HepG2 (cell line): ENCODE measurements at regions not wholly inside any gene's neighbourhood (a gene's known extent, or its start where the extent isn't known, plus 50 kb on each side); places are given as distances from the start of the nearest gene placed in this dataset.
A peak's percentile ranks its signal among the peaks of the same experiment; 100 is the strongest.

Source experiments
- ATAC-seq: fragments of 200-7000 bp; cut with Tn5 transposase; 3 replicates; pipeline ENCODE4 v1.9.1; 2020; ENCODE audit warnings: mild to moderate bottlenecking, moderate library complexity
- BruUV-seq: library from RNA; stranded (reverse); fragments of 400-500 nt; replicated peaks from 2 replicates; lab custom pipeline; 2021; lab: Mats Ljungman, UMichigan
- CTCF ChIA-PET: fragments of 300-600 bp; formaldehyde crosslinking; extraction: SDS; loops from one replicate; lab custom pipeline; 2021; ENCODE audit warnings: low total read pairs, inconsistent platforms, low intra/inter-chr PET ratio; lab: Yijun Ruan, JAX
- POLR2A ChIA-PET: fragments of 350-600 bp; sonication (Branson Sonifier 250); formaldehyde crosslinking; loops from one replicate; lab custom pipeline; 2020; ENCODE audit warnings: antibody characterized with exemption, inconsistent platforms; lab: Yijun Ruan, JAX
- DNase-seq: peaks from one replicate; pipeline ENCODE4 v3.0.0-alpha.2; 2015; ENCODE audit warnings: low spot score
- FAIRE-seq: peaks from 3 replicates; lab custom pipeline; 2011; peaks lifted over from hg19 to GRCh38; lab: Jason Lieb, UNC
- H2AFZ ChIP-seq: one replicate; pipeline ENCODE4 v1.6.1; 2011; ENCODE audit warnings: low read length, inconsistent platforms
- H3K27ac ChIP-seq: fragments of 300-600 bp; 3 replicates; pipeline ENCODE4 v1.8.0; 2011; ENCODE audit warnings: mixed run types, mild to moderate bottlenecking, mixed read lengths, low read length, inconsistent platforms; ENCODE audit not compliant: insufficient read depth; ENCODE audit errors: extremely low read length
- H3K27me3 ChIP-seq, 2 experiments: fragments of 200-600 bp in 1 of 2; 2 replicates in 1 of 2; 3 replicates in 1 of 2; pipeline versions ENCODE4 v1.6.0 to v1.8.0; 2011; ENCODE audit warnings: low read length in 2 of 2, mild to moderate bottlenecking in 2 of 2, moderate library complexity in 2 of 2, inconsistent platforms in 1 of 2; ENCODE audit not compliant: insufficient read depth in 2 of 2, control insufficient read depth in 1 of 2
- H3K36me3 ChIP-seq, 2 experiments: fragments of 200-600 bp in 1 of 2; replicated peaks in 1 of 2; 2 replicates in 1 of 2; 3 replicates in 1 of 2; pipeline versions ENCODE4 v1.5.1 to v1.8.0; 2011; ENCODE audit warnings: low read length in 2 of 2, inconsistent platforms in 1 of 2; ENCODE audit not compliant: insufficient read depth in 2 of 2, control insufficient read depth in 1 of 2
- H3K4me1 ChIP-seq: 2 replicates; pipeline ENCODE4 v1.5.1; 2012; ENCODE audit warnings: low read length, inconsistent platforms; ENCODE audit not compliant: insufficient read depth
- H3K4me2 ChIP-seq: 2 replicates; pipeline ENCODE4 v1.6.0; 2011; ENCODE audit warnings: low read depth, low read length, inconsistent platforms
- H3K4me3 ChIP-seq, 3 experiments: fragments of 200-600 bp in 1 of 3; sonication (generic), shearing (Covaris generic) in 1 of 3; replicated peaks in 1 of 3; 2 replicates each; pipeline ENCODE4 v1.5.1; 2011 to 2016; ENCODE audit warnings: low read length in 3 of 3, inconsistent platforms in 2 of 3, low read depth in 2 of 3, mild to moderate bottlenecking in 2 of 3, control low read depth in 1 of 3, mixed read lengths in 1 of 3; ENCODE audit not compliant: insufficient read depth in 1 of 3
- H3K79me2 ChIP-seq: one replicate; pipeline ENCODE4 v1.6.1; 2011; ENCODE audit warnings: low read length, inconsistent platforms; ENCODE audit not compliant: insufficient read depth
- H3K9ac ChIP-seq: 2 replicates; pipeline ENCODE4 v1.6.0; 2011; ENCODE audit warnings: mild to moderate bottlenecking, low read depth, low read length, inconsistent platforms; ENCODE audit not compliant: insufficient read depth
- H3K9me3 ChIP-seq: 2 replicates; pipeline ENCODE4 v1.5.1; 2012; ENCODE audit warnings: mild to moderate bottlenecking, low read length
- H4K20me1 ChIP-seq: 2 replicates; pipeline ENCODE4 v1.6.0; 2011; ENCODE audit warnings: inconsistent platforms, mild to moderate bottlenecking, low read length, moderate library complexity; ENCODE audit not compliant: insufficient read depth
- AGO1 ChIP-seq: fragments of 200-400 bp; formaldehyde crosslinking; IDR thresholded peaks from 2 replicates; pipeline ENCODE4 v1.6.1; 2017; ENCODE audit warnings: mild to moderate bottlenecking, low read depth, low read length, moderate library complexity; ENCODE audit not compliant: poor library complexity, severe bottlenecking
- AHR ChIP-seq: IDR thresholded peaks from 2 replicates; pipeline ENCODE4 v1.6.1; 2018; ENCODE audit warnings: missing genetic modification reagents, missing compliant biosample characterization
- ETV5 ChIP-seq: IDR thresholded peaks from 2 replicates; pipeline ENCODE4 v1.6.1; 2018; ENCODE audit warnings: missing biosample characterization, missing genetic modification reagents, inconsistent platforms, borderline replicate concordance
- FUBP1 ChIP-seq: sonication (generic); formaldehyde crosslinking; IDR thresholded peaks from 2 replicates; pipeline ENCODE4 v1.5.1; 2020; ENCODE audit warnings: missing genetic modification reagents, mild to moderate bottlenecking, borderline replicate concordance
- MZF1 ChIP-seq: sonication (generic); formaldehyde crosslinking; IDR thresholded peaks from 2 replicates; pipeline ENCODE4 v1.8.1; 2023; ENCODE audit warnings: mild to moderate bottlenecking, missing genetic modification reagents, borderline replicate concordance
- PBX3 ChIP-seq: sonication (generic); formaldehyde crosslinking; IDR thresholded peaks from 2 replicates; pipeline ENCODE4 v1.8.1; 2023; ENCODE audit warnings: missing genetic modification reagents, inconsistent platforms, borderline replicate concordance
- THAP9 ChIP-seq: sonication (generic); formaldehyde crosslinking; IDR thresholded peaks from 2 replicates; pipeline ENCODE4; 2020; ENCODE audit warnings: missing genetic modification reagents, mild to moderate bottlenecking, borderline replicate concordance
- TRIM24 ChIP-seq: sonication (generic); formaldehyde crosslinking; IDR thresholded peaks from 2 replicates; pipeline ENCODE4 v1.8.0; 2022; ENCODE audit warnings: mild to moderate bottlenecking, missing genetic modification reagents
- ZKSCAN5 ChIP-seq: sonication (generic); formaldehyde crosslinking; IDR thresholded peaks from 2 replicates; pipeline ENCODE4 v1.5.1; 2020; ENCODE audit warnings: mild to moderate bottlenecking, missing genetic modification reagents
- ZNF503 ChIP-seq: sonication (generic); formaldehyde crosslinking; IDR thresholded peaks from 2 replicates; pipeline ENCODE4 v1.4.0; 2020; ENCODE audit warnings: missing genetic modification reagents
- ZNF780A ChIP-seq: sonication (generic); formaldehyde crosslinking; IDR thresholded peaks from 2 replicates; pipeline ENCODE4 v1.8.0; 2022; ENCODE audit warnings: mild to moderate bottlenecking, missing genetic modification reagents, moderate library complexity
- WGBS: methylation state at CpG from one replicate; pipeline ENCODE4 v1.1.6; 2017; ENCODE audit warnings: low lambda C conversion rate; 5-methylcytosine and 5-hydroxymethylcytosine counted together
- in situ Hi-C: cut with HindIII; loops from 2 replicates; pipeline ENCODE4 v1.10.0; 2017; ENCODE audit warnings: low pct_unique_long_range_greater_than_20kb; ENCODE audit not compliant: extremely low pct_ligation_motif_present
- intact Hi-C: fragments of 100-400 bp; cut with micrococcal nuclease; formaldehyde crosslinking; loops from one replicate; pipeline ENCODE4 v1.10.0; 2022; ENCODE audit not compliant: unreplicated experiment
- TF ChIP-seq, protein P1 (sequence below): IDR thresholded peaks from 2 replicates; pipeline ENCODE4 v1.6.1; 2016; ENCODE audit warnings: low read depth, control low read depth

DNA sequence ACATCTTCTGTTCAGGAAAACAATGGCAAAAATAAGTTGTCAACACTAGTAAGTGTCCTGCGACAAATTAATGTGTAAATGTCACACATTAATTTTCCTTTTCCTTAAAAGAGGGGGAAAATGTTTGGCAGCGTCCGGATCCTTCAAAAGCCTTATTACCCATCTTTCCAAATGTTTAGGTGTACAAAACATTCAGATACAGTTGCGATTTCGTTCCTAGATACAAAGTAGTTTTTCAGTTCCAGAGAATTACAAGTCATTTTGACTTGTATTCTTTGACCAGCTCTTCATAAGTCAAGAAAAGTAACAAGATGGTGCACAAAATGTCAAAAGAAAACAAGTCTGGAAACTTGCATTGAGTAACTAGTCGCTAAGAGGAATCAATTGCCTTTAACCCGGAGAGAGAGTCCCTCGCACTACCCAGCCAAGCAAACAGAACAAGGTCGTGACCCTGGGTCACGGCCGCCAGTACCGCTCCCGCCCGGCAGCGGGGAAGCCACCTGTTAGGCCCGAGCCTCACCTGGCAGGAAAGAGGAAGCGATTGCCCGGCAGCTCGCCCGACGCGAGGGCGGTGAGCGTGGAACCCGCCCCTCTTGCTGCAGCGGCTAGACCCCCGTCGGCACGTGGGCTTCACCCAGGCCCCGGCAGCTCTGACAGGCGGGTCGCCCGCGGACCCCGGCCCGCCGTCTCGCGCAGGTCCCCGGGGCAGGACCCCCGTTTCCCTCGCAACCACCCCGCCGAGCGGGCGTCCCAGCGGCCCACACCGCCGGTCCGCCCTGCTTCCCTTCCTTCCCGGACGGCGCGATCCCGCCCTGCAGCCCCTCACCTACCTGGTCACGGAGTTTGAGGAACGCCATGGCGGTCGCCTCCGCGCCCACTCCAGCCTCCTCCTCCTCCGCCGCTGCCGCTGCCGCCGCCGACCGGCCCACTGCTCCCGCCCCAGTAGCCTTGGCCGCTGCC lies 61.0 kb upstream of the ANKRD28 start:
- no peaks in the 10 kb centered on the region for H3K9me3 ChIP-seq
- H3K4me2 ChIP-seq: peak overlapping the region; percentile 72
- peak overlapping the region; percentile 93 for H3K27ac ChIP-seq
- POLR2A ChIA-PET: no interaction called here
- CTCF ChIA-PET: no interaction called here
- no peaks in the 10 kb centered on the region for H3K36me3 ChIP-seq
- peaks cover 26% of the 10 kb centered on the region for H4K20me1 ChIP-seq
- ATAC-seq: peak; percentile 86
- BruUV-seq: no TSS peak
- intact Hi-C loops (no loop called here), in situ Hi-C loops (no loop called here)
- 1% methylated on average over 21 of the region's 70 CpGs for WGBS
- H3K79me2 ChIP-seq: peaks cover 48% of the 10 kb centered on the region
- no peaks in the 10 kb centered on the region for H3K27me3 ChIP-seq
- FAIRE-seq: peak; percentile 79
- peak overlapping the region; percentile 59 to 93 (median 91) for H3K4me3 ChIP-seq
- peak overlapping the region; percentile 87 for H3K9ac ChIP-seq
- no peak overlapping the region for H2AFZ ChIP-seq
- peaks cover 43% of the 10 kb centered on the region for H3K4me1 ChIP-seq
- DNase-seq: peak; percentile 77
- TF ChIP-seq ZNF503 (CRISPR knock-in tag): peak; percentile 74; the same call in 1 of the 2 replicates
- no peak for TF ChIP-seq FUBP1 (CRISPR knock-in tag)
- no peak for TF ChIP-seq AHR
- no peak for TF ChIP-seq PBX3 (CRISPR knock-in tag)
- peak; percentile 64; the same call in 1 of the 2 replicates for TF ChIP-seq ETV5 (CRISPR knock-in tag)
- no peak for TF ChIP-seq ZKSCAN5 (CRISPR knock-in tag)
- no peak for TF ChIP-seq THAP9 (CRISPR knock-in tag)
- TF ChIP-seq, protein P1, sequence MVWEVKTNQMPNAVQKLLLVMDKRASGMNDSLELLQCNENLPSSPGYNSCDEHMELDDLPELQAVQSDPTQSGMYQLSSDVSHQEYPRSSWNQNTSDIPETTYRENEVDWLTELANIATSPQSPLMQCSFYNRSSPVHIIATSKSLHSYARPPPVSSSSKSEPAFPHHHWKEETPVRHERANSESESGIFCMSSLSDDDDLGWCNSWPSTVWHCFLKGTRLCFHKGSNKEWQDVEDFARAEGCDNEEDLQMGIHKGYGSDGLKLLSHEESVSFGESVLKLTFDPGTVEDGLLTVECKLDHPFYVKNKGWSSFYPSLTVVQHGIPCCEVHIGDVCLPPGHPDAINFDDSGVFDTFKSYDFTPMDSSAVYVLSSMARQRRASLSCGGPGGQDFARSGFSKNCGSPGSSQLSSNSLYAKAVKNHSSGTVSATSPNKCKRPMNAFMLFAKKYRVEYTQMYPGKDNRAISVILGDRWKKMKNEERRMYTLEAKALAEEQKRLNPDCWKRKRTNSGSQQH (CRISPR knock-in tag): no peak
- TF ChIP-seq MZF1 (CRISPR knock-in tag): no peak
- no peak for TF ChIP-seq ZNF780A (CRISPR knock-in tag)
- no peak for TF ChIP-seq TRIM24
- no peak for TF ChIP-seq AGO1
